A673 (cell line): ENCODE measurements at regions not wholly inside any gene's neighbourhood (a gene's known extent, or its start where the extent isn't known, plus 50 kb on each side); places are given as distances from the start of the nearest gene placed in this dataset.

Source experiments
- BruUV-seq: library from RNA; stranded (reverse); fragments of 400-500 nt; replicated peaks from 2 replicates; lab custom pipeline; 2021; lab: Mats Ljungman, UMichigan
- CTCF ChIA-PET: fragments of 300-600 bp; sonication (Branson Sonifier 250); formaldehyde crosslinking; loops from one replicate; lab custom pipeline; 2022; ENCODE audit warnings: antibody characterized with exemption; lab: Charles Lee
- POLR2A ChIA-PET: fragments of 300-600 bp; sonication (Branson Sonifier 250); formaldehyde crosslinking; loops from one replicate; lab custom pipeline; 2022; ENCODE audit warnings: antibody characterized with exemption; ENCODE audit not compliant: low non-redundant PET; lab: Charles Lee
- DNase-seq: peaks from one replicate; pipeline ENCODE4 v3.0.0-alpha.2; 2015; ENCODE audit warnings: low spot score
- H3K27ac ChIP-seq: fragments of 200-600 bp; sonication (generic); 2 replicates; pipeline ENCODE4 v1.5.1; 2016; ENCODE audit warnings: mixed run types, low read depth, mild to moderate bottlenecking, mixed read lengths, antibody characterized with exemption, low read length; ENCODE audit not compliant: poor library complexity, severe bottlenecking
- H3K27me3 ChIP-seq: fragments of 200-600 bp; sonication (generic); replicated peaks from 2 replicates; pipeline ENCODE4 v1.6.1; 2017; ENCODE audit warnings: mixed run types, low read depth, mild to moderate bottlenecking, mixed read lengths, antibody characterized with exemption, low read length; ENCODE audit not compliant: insufficient read depth, poor library complexity
- H3K36me3 ChIP-seq: fragments of 200-600 bp; sonication (generic); 2 replicates; pipeline ENCODE4 v1.6.1; 2016; ENCODE audit warnings: mixed run types, mild to moderate bottlenecking, mixed read lengths, antibody characterized with exemption, low read length; ENCODE audit not compliant: insufficient read depth, poor library complexity, severe bottlenecking
- H3K4me1 ChIP-seq: fragments of 200-600 bp; sonication (generic); 2 replicates; pipeline ENCODE4 v1.6.1; 2017; ENCODE audit warnings: mixed run types, mild to moderate bottlenecking, mixed read lengths, antibody characterized with exemption, low read length; ENCODE audit not compliant: insufficient read depth, poor library complexity, severe bottlenecking
- H3K4me3 ChIP-seq: fragments of 200-600 bp; sonication (generic); 2 replicates; pipeline ENCODE4 v1.5.1; 2016; ENCODE audit warnings: low read depth, mixed run types, mild to moderate bottlenecking, mixed read lengths, low read length; ENCODE audit not compliant: poor library complexity, severe bottlenecking
- H3K9me3 ChIP-seq: fragments of 200-600 bp; sonication (generic); 2 replicates; pipeline ENCODE4 v1.6.1; 2016; ENCODE audit warnings: mixed run types, low read depth, mild to moderate bottlenecking, mixed read lengths, antibody characterized with exemption, low read length; ENCODE audit not compliant: poor library complexity, severe bottlenecking
- CTCF ChIP-seq: fragments of 300-800, 200-600 bp; sonication (generic); conservative IDR thresholded peaks from 2 replicates; pipeline ENCODE4 v1.5.1; 2017; ENCODE audit warnings: low read depth, mild to moderate bottlenecking, antibody characterized with exemption, low read length, moderate library complexity, mixed read lengths
- EZH2 ChIP-seq: fragments of 200-600 bp; sonication (generic); IDR thresholded peaks from 2 replicates; pipeline ENCODE4 v1.6.1; 2017; ENCODE audit warnings: borderline replicate concordance, low read depth, mild to moderate bottlenecking, mixed read lengths, antibody characterized with exemption, low read length; ENCODE audit not compliant: poor library complexity, severe bottlenecking
- intact Hi-C: fragments of 100-400 bp; cut with micrococcal nuclease; formaldehyde crosslinking; loops from one replicate; pipeline ENCODE4 v1.10.0; 2022; ENCODE audit not compliant: unreplicated experiment

GRCh38 chr6:4300917-4301316, 165.5 kb upstream of the ECI2 start:
- intact Hi-C loops: no loop called here
- BruUV-seq: no TSS peak
- Histone ChIP-seq H3K36me3 (no peaks in the 10 kb centered on the region), H3K27ac (no peak overlapping the region), H3K4me3 (no peak overlapping the region), H3K4me1 (no peaks in the 10 kb centered on the region), H3K27me3 (no peaks in the 10 kb centered on the region), H3K9me3 (no peaks in the 10 kb centered on the region)
- DNase-seq: no peak
- CTCF ChIA-PET: no interaction called here
- no peak for TF ChIP-seq CTCF
- TF ChIP-seq EZH2: no peak
- POLR2A ChIA-PET: no interaction called here

GRCh38 chr6:4299476-4299875, 164.1 kb upstream of the ECI2 start:
- POLR2A ChIA-PET: no interaction called here
- no peak overlapping the region for H3K27ac ChIP-seq
- TF ChIP-seq EZH2 (no peak), CTCF (no peak)
- DNase-seq: no peak
- no peak overlapping the region for H3K4me3 ChIP-seq
- CTCF ChIA-PET: no interaction called here
- H3K27me3 ChIP-seq: no peaks in the 10 kb centered on the region
- no peaks in the 10 kb centered on the region for H3K9me3 ChIP-seq
- no peaks in the 10 kb centered on the region for H3K4me1 ChIP-seq
- H3K36me3 ChIP-seq: no peaks in the 10 kb centered on the region
- BruUV-seq: no TSS peak
- intact Hi-C loops: no loop called here

GRCh38 chr6:4297348-4297747, 162.0 kb upstream of the ECI2 start:
- ChIA-PET CTCF (no interaction called here), POLR2A (no interaction called here)
- no peak overlapping the region for H3K4me3 ChIP-seq
- no peaks in the 10 kb centered on the region for H3K9me3 ChIP-seq
- H3K27me3 ChIP-seq: no peaks in the 10 kb centered on the region
- no peak overlapping the region for H3K27ac ChIP-seq
- intact Hi-C loops: no loop called here
- no TSS peak for BruUV-seq
- no peaks in the 10 kb centered on the region for H3K4me1 ChIP-seq
- no peak for DNase-seq
- H3K36me3 ChIP-seq: no peaks in the 10 kb centered on the region
- TF ChIP-seq CTCF (no peak), EZH2 (no peak)
